ENCODE measurements at regions not wholly inside any gene's neighbourhood (a gene's known extent, or its start where the extent isn't known, plus 50 kb on each side); places are given as distances from the start of the nearest gene placed in this dataset.
"Not testable (repeated sequence)": the region's sequence is repeated elsewhere in the genome, so short reads cannot be mapped to it uniquely, and the experiment has no call there.

GRCh38 chr22:47624252-47625012, 862.0 kb downstream of the TBC1D22A start:
- no peak for DNase-seq

GRCh38 chr22:47623763-47624148, 861.3 kb downstream of the TBC1D22A start:
- DNase-seq = no peak

GRCh38 chr22:47623066-47623762, 860.8 kb downstream of the TBC1D22A start:
- no peak for DNase-seq

GRCh38 chr22:47622541-47622940, 860.1 kb downstream of the TBC1D22A start:
- DNase-seq = no peak

- DNase-seq = no peak
Measured at GRCh38 chr22:47621253-47621652, 858.8 kb downstream of the TBC1D22A start.

- DNase-seq = no peak
Measured at GRCh38 chr22:47620391-47620790, 857.9 kb downstream of the TBC1D22A start.

GRCh38 chr22:47619631-47620030, 857.2 kb downstream of the TBC1D22A start:
- DNase-seq = no peak

- DNase-seq = no peak
Measured at GRCh38 chr22:47618180-47619010, 855.9 kb downstream of the TBC1D22A start.

GRCh38 chr22:47617186-47617585, 854.7 kb downstream of the TBC1D22A start:
- DNase-seq = no peak

- DNase-seq = no peak
Measured at GRCh38 chr22:47616396-47617020, 854.1 kb downstream of the TBC1D22A start.

GRCh38 chr22:47615051-47615450, 852.6 kb downstream of the TBC1D22A start:
- no peak for DNase-seq

- no peak for DNase-seq
Measured at GRCh38 chr22:47613606-47614350, 851.3 kb downstream of the TBC1D22A start.

- not testable (repeated sequence) for DNase-seq
Measured at GRCh38 chr22:47613181-47613580, 850.7 kb downstream of the TBC1D22A start.

- no peak for DNase-seq
Measured at GRCh38 chr22:47612311-47612910, 850.0 kb downstream of the TBC1D22A start.

GRCh38 chr22:47610764-47611163, 848.3 kb downstream of the TBC1D22A start:
- no peak for DNase-seq

GRCh38 chr22:47610281-47610680, 847.8 kb downstream of the TBC1D22A start:
- no peak for DNase-seq

- no peak for DNase-seq
Measured at GRCh38 chr22:47609653-47610052, 847.2 kb downstream of the TBC1D22A start.

- DNase-seq = no peak
Measured at GRCh38 chr22:47608421-47608820, 846.0 kb downstream of the TBC1D22A start.

GRCh38 chr22:47607486-47607885, 845.0 kb downstream of the TBC1D22A start:
- DNase-seq = no peak

GRCh38 chr22:47606426-47606825, 844.0 kb downstream of the TBC1D22A start:
- no peak for DNase-seq

- no peak for DNase-seq
Measured at GRCh38 chr22:47605886-47606285, 843.4 kb downstream of the TBC1D22A start.

- DNase-seq = no peak
Measured at GRCh38 chr22:47605441-47605840, 843.0 kb downstream of the TBC1D22A start.
